DND-41 (cell line): ENCODE measurements at regions not wholly inside any gene's neighbourhood (a gene's known extent, or its start where the extent isn't known, plus 50 kb on each side); places are given as distances from the start of the nearest gene placed in this dataset.

Experiments used
- EZH2 ChIP-seq: IDR thresholded peaks from 3 replicates; pipeline ENCODE4 v1.6.1; 2012; ENCODE audit warnings: borderline replicate concordance, low read depth, mild to moderate bottlenecking, moderate library complexity, low read length, inconsistent platforms; ENCODE audit not compliant: severe bottlenecking
- TF ChIP-seq, protein P1 (sequence below): IDR thresholded peaks from 2 replicates; pipeline ENCODE4 v1.5.1; 2012; ENCODE audit warnings: borderline replicate concordance, low read length, moderate library complexity, mild to moderate bottlenecking; ENCODE audit not compliant: poor library complexity, severe bottlenecking; ENCODE audit errors: extremely low read depth

DNA sequence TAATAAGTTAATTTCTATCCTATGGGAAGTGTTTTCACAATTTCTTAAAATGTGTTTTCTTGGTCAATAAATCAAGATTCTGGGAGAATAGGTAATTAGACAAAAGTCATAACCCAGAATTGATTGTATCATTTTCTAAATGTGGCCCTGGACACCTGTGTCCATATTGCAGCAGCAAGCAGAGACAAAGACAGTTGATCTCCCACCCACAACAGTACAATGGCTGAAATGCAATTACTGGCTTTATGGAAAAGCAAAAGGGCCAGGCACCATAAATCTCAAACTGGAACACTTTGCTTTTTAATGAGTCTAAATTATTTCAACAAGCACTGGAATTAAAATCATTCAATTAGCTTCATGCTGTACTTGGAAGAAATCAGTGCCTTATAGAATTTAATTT is 157.2 kb downstream of the ESM1 start:
- TF ChIP-seq, protein P1, sequence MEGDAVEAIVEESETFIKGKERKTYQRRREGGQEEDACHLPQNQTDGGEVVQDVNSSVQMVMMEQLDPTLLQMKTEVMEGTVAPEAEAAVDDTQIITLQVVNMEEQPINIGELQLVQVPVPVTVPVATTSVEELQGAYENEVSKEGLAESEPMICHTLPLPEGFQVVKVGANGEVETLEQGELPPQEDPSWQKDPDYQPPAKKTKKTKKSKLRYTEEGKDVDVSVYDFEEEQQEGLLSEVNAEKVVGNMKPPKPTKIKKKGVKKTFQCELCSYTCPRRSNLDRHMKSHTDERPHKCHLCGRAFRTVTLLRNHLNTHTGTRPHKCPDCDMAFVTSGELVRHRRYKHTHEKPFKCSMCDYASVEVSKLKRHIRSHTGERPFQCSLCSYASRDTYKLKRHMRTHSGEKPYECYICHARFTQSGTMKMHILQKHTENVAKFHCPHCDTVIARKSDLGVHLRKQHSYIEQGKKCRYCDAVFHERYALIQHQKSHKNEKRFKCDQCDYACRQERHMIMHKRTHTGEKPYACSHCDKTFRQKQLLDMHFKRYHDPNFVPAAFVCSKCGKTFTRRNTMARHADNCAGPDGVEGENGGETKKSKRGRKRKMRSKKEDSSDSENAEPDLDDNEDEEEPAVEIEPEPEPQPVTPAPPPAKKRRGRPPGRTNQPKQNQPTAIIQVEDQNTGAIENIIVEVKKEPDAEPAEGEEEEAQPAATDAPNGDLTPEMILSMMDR = no peak
- no peak for TF ChIP-seq EZH2
